GM21786 (cell line): ENCODE measurements at regions not wholly inside any gene's neighbourhood (a gene's known extent, or its start where the extent isn't known, plus 50 kb on each side); places are given as distances from the start of the nearest gene placed in this dataset.
"Not testable (repeated sequence)": the region's sequence is repeated elsewhere in the genome, so short reads cannot be mapped to it uniquely, and the experiment has no call there.

ENCODE experiments used
- ATAC-seq: cut with Tn5 transposase; IDR thresholded peaks from one replicate; pipeline ENCODE4 v1.9.1; 2021; ENCODE audit not compliant: unreplicated experiment

DNA sequence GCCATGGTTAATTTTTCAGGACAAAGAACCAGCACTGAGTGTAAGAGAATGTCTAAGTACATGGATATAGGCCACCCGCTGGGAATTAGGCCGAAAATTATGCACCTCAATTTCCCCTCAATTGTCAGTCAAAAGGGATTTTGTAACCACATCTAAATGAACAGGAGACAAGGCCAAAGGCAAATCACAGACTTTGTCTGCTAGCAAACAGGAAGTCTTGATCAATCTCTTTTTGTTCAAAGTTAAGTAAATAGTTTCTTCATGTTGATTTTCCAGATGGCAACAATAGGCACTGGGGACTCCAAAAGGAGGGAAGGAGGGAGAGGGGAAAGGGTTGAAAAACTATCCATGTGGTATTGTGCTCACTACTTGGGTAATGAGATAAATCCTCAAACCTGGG lies 276.0 kb downstream of the COG6 start:
- no peak for ATAC-seq

DNA sequence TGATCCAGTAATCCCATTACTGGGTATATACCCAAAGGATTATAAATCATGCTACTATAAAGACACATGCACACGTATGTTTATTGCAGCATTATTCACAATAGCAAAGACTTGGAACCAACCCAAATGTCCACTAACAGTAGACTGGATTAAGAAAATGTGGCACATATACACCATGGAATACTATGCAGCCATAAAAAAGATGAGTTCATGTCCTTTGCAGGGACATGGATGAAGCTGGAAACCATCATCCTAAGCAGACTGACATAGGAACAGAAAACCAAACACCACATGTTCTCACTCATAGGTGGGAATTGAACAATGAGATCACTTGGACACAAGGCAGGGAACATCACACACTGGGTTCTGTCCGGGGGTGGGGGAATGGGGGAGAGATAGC lies 277.1 kb downstream of the COG6 start:
- not testable (repeated sequence) for ATAC-seq

DNA sequence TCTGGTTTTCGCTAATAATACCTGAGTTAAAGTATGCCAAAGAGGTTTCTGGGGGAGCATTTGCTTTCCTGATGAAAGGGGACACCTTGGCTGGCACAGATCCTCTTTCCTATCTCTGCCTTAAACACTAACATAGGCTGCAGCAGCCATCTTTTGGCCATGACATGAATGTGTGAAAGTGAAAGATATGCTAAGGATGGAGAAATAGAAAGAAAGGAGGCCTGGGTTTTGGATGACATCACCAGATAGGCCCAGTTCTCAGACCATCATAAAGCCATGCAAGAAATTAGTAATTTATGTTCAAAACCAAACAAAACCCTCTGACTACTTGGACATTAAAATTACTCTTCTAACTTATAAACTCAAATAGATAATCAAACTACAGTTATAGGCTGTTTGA lies 279.7 kb downstream of the COG6 start:
- ATAC-seq, result no peak

DNA sequence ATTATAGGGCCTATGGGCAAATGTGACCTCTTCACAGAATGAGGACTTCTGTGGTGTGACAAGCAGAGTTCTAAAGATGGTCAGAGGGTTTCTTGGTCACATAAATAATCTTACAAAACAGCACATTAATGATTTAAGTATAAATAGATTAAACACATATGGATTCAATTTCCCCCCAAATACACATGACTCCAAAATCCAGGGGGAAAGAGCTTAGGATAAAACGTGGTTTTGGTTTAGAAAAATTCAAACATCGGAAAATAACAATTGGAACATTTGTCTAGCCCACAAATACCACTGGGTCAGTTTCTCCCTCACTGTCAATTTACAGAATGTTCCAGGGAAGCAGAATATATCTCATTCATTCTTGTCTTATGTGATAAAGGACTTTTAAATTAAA lies 283.1 kb downstream of the COG6 start:
- no peak for ATAC-seq

DNA sequence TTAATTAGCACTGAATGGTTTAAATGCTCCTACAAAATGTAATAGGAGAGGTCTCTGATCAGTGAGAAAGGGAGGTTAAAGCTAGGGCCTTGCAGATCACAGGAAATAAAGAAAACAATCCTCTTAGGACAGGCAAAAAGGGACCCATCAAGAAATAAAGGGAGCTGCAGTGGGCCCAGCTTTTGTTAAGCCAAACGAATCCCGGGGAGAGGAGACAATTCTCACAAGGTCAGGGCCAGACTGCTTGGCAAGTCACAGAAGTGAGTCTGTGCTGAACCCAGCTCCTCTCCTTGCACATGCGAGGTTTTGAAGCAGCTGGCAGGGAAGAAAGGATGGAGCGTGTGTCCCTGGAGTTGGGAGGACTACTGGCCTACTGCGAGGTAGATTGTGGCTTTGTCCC lies 285.8 kb downstream of the COG6 start:
- no peak for ATAC-seq

DNA sequence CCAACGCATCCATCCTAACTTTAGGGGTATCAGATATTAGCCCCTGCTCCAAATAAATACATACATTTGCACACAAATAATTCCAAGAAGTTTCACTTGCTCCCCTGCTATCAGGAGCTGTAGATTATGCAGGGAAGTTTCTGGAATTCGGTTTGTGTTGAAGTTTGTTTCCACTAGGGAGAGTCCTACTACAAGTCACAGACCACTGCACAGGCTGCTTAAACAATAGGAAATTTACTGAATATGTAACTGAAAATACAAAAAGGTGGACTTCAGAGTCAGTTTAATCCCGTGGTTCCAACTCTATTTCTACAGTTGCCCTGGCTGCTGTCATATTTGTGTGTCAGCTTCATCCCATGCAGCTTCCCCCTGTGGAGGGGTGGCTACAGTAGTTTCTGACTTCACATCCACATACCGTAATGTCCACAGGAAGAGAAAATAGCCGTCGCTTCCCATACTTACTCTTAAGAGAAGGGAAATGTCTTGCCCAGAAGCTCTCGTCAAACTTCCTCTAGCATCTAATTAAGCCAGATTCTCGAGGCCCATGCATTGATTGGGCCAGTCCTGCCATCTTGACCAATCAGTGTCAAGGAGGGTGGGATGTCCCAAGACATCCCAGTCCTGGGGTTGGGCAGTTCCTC lies 286.6 kb downstream of the COG6 start:
- no peak for ATAC-seq

DNA sequence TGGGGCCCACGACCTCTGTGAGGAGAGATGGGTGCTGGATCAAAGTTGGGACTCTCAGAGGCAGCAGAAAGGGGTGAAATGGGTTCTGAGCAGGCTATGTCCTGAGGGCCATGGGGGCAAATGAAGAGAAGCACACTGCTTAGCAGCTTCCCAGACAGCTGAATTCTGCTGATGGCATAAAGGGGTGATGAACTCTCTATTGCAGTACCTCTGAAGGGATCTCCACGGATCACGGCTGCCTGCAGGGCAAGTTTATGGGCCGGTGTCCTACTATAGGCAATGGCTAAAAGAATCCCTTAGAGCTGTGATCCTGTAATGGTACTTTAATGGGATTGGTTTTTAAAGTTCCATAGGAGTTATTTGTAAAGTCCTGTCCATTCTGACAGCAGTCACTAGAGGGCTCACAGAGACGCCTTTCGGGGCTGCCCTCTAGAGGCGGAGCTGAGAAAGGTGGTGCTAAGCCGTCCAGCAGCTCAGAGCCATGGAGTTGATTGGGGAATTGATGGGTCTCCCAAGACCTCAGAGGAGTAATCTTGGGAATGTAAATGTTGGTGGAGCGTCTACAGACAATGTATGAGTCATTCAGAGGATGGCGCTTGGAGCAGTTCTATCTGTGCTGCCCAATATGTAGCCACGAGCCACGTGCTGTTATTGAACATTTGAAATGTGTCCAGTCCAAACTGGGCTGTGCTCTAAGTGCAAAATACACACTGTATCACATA lies 287.3 kb downstream of the COG6 start:
- ATAC-seq, result peak; percentile 97

DNA sequence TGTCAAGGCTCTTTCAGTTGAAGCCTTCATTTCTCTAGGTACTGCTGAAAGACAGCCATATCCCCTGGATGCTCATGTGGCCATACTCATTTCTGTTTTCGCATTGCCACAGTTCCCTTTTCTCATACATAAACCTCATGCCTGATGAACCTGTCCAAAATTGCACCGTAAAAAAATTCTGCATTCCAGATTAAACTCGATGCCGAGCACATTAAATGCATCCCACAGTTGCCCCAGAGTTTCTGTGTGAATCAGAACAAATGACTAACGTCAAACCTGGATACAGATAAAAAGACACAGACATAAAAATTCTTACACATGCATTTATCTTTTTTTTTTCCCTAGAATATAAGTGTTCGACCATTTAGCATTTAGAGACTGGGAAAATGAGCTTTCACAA lies 288.2 kb downstream of the COG6 start:
- no peak for ATAC-seq

DNA sequence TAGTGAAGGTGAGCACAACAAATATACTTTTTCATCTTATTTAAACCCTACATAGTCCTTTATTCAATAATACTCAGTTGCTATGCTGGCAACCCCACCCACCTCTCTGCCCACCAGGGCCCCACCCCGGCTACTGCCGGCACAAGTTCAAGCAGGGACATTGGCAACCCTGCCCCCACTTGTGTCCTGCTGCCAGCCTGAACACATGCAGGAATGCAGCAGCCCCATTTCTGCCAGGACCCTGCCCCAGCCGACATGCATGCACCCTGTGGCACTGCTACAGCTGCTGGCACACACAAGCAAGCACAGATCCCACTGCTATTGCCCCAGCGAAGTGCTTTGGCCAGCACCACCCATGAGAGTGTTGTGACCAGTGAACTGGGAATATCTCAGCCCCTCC lies 289.8 kb downstream of the COG6 start:
- no peak for ATAC-seq

DNA sequence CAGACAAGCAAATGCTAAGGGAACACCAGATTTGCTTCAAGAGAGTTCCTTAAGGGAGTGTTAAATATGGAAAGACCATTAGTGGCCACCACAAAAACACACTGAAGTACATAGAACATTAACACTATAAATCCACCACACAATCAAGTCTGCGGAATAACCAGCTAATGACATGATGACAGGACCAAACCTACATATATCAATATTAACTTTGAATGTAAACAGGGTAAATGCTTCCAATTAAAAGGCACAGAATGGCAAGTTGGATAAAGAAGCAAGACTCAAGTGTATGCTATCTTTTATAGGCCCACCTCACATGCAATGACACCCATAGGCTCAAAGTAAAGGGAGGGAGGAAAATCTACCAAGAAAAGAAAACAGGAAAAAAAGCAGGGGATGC lies 291.3 kb downstream of the COG6 start:
- no peak for ATAC-seq

DNA sequence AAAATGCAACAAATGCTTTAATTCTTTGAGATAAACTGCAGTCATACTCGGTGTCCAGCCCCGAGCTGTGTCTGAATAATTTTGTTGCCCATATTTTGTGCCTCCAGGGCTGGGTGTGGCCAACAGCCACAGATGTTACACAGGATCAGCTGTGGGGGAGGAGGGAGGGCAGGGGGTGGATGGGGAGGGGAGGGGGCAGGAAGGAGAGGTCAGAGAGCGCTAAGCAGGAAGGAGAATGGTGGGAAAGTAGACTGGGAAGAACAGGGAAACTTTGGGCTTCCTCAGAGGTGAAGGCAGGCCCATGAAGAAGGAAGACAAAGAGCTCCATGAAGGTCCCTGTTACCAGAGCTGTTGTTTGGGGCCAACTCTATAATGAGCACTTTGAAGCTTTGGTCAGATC lies 295.8 kb downstream of the COG6 start:
- ATAC-seq, result no peak

DNA sequence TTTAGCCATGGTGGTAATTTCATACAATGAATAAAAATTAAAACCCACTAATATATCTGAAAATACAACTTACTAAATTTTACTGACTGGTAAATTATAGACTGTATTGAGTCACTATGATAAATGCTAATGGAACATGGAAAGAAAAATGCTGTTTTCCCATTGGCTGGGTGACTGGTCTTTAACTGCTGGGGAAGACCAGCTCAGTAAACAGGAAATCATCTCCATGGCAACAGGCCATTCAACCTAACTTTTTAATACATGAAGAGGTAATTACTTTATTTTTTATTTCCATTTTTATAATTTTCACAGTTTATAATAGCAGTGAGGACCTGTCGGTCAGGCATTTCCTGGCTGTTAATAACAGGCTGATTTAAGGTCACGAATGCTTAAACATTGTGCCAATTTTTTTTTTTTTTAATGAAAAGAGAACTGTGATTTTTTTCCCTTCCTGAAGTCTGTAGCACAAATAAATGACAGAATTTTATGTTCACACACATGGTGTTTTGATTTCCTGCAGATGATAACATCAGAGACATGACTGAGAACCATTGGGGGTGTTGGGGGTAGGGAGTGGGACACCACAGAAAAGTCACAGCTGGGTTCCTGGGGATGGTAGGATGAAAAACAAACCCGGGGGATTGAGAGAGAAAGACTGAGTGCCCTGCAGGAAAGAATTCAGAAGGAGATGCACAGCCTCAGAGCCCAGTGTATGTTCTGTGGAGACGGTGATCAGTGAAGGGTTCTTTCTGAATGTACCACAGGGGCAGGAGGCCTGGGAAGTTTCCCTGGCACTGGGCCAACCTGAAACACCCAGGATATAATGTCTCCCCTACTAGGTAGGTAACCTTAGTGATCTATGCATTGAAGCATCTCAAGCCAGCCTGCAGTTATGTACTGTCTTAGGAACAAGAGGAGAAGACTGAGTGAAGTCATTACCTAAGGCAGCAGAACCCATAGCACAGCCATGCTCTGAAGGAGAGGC lies 297.1 kb downstream of the COG6 start:
- ATAC-seq, result no peak

DNA sequence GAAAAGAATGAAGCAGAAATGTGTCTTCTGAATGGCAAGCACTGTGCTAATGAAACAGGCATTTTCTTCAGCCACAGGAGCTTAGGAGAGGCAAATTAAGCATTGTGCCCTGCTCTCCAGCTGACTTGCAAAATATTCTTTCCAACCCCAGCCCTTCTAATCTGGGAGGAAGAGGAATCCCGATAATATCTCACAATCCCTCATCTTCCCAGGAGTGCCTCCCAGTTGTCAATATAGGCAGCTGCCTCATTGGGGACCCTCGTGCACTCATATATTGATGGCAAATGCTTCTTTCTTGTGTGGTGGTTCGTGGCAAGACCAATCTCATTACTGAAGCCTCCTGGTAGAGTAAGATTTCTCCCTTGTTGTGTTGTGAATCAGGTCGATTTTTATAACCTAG lies 299.0 kb downstream of the COG6 start:
- no peak for ATAC-seq

DNA sequence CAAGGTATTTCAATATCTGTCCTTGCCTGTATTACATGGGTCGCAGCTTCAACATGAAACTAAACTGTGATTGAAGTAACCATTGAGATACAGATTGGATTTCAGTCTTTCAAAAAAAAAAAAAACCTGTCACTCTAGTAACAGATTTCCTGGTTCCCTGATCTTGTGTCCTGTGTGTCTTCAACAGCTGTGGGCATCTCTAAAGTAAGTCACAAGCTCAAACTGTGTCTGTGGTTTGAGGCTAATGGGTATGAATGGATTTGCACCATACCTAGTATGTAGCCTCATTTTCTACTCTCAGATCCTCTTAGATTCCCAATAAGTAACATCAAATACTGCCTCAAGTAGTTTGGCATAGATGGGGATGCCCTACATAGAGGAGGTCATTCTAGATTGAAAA lies 300.1 kb downstream of the COG6 start:
- peak; percentile 29 for ATAC-seq

DNA sequence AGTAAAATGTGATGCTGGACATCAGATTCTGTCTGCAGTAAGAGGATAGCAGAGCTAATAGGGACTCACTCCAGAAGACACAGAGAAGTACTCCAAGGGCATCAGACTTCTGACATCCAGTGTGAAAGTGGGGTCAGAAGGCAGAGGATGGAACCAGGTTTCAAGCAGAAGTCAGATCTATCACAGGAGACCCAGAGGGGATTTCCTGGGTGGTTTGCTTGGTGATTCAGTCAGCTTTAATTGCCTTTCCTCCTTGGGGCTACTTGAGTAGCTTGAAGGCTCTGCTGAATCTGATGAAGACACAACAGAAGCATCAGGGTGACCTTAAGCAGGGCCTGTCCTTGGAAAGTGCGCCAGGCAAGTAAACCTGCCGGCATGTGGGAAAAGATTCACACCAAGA lies 300.6 kb downstream of the COG6 start:
- ATAC-seq, result peak; percentile 60

DNA sequence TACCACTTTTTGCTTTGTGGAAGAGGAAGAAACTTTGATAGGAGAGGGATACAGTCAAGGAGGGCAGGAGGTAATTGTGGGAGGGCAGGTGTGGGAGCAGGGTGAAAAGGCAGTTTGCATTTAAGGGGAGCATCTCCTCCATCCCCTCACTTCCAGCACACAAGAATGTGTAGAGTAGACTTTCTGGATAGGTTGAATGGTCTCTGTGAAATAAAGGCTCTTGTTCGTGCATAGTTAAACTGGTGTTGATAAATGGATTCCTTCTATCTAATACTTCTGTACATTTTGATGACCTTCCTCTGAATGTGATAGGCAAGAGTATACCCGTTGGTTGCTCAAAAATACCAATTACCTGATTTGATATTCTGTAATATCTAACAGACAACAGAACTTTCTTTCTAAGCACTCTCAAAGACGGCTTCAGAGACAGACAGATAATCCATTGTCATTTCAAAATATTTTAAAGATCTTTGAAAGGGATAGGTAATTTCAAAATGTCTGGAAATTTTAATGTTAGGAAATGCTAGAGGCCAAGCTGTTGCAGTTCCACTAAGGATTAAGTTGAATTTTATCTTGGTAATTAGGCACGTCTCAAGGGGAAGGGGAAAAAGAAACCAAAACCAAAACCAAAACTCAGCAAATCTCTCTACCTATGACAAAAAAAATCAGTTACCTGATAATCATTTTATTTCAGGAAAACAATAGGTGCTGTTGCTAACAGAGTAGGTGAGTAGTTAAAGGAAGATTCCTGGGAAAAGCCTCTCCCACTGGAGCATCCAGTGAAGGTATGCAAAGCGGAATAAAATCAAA lies 302.6 kb downstream of the COG6 start:
- ATAC-seq, result no peak

DNA sequence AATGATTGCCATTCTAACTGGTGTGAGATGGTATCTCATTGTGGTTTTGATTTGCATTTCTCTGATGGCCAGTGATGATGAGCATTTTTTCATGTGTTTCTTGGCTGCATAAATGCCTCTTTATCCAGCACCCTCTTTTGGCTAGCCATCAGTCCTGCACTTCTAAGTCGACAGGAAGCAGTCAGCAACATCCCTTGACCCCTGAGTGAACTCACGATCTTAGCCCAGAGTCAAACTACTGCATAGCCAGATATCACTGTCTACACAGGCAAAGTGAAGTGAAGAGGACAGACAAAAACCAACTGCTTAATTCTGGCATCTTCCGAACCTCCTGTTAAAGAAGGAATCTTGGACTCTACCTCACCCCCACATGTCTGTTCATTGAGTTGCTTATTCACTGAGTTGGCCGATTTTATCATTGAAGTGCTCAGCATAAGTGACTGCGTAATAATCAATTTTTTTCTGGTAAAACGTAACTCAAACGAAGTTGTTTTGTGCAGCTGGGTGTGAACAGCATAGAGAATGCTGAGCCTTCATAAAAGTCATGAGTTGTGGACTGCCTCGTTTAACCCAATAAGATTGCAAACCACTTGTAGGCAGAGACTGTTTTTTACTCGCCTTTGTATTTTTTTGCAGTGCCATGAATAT lies 304.2 kb downstream of the COG6 start:
- ATAC-seq, result no peak

DNA sequence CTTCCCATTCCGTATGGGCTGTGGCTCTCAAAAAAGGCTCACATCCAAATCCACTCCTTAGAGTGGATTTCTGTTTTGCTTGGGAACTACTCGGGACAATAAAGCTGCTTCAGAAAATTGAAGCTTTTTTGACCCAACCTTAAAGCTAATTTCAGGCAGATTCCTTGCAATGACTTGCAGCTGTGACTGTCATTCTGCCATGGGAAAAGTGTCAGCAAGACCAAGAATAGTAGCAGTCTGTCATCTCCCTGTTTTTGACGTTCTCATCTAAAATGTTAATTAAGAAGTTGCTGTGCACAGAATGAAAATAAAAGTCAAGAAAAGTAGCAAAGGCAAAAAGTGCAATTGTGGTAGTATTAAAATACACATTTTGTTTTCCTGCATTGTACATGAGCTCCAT lies 304.7 kb downstream of the COG6 start:
- ATAC-seq, result no peak

DNA sequence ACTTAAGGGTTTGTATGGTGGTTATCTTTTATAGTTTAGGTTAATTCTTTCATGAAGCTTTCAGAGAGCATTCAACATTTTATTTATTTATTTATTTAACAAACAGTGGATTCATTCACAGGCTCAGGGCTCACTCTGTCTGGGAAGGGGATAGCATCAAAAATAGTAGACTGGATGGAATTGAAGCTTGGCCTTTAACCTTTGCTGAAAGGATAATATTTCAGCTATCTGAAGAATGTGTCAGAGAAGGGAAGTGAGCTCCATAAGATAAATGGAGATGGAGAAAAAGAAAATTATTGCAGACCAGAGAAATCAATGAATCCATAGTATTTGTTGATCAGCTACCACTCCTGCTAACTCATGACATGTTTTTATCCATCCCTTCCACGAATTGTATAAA lies 305.6 kb downstream of the COG6 start:
- ATAC-seq, result no peak

DNA sequence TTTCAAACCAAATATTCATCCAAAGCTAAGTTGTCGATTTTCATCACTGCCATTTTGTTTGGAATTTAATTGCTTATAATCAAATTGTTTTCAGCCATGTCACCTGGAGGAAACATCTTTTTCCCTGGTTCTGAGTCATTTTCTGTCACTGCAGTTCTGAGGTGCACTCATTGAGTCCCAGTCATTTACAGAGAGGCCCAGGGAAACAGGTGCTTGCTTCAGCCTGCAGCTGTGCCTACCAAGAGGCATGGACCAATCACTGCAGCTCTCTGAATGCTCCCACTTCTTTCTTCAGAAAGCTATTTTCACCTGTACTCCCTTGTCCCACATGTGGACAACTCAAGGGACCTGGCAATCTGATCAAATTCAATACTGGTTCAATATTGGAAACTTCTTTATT lies 308.1 kb downstream of the COG6 start:
- no peak for ATAC-seq

DNA sequence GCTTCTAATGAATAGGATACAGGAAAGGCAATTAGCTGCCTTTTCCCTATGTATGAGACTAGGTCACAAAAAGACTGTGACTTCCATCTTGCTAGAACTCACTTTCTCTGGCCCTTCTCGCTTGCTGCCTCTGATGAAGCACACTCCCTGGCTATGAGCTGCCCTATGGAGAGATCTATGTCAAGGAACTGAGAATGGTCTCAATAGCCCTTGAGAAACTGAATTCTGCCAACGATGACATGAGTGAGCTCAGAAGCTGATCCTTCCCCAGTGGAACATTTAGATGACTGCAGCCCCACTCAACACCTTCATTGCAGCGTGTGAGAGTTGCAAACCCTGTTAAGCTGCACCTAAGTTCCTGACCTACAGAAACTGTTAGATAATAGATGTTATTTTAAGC lies 309.8 kb downstream of the COG6 start:
- ATAC-seq, result no peak
